SU-DHL-6 (cell line): ENCODE measurements at regions not wholly inside any gene's neighbourhood (a gene's known extent, or its start where the extent isn't known, plus 50 kb on each side); places are given as distances from the start of the nearest gene placed in this dataset.

Experiments used
- EZH2phosphoT487 ChIP-seq: fragments of 200-600 bp; sonication (generic), shearing (Covaris generic); conservative IDR thresholded peaks from 2 replicates; pipeline ENCODE4 v1.6.1; 2018; ENCODE audit warnings: mild to moderate bottlenecking, antibody characterized with exemption, low read length, moderate library complexity, mixed read lengths
- TF ChIP-seq, protein P1 (sequence below): fragments of 200-600 bp; sonication (generic); IDR thresholded peaks from one replicate; pipeline ENCODE4 v1.5.1; 2017; ENCODE audit warnings: antibody characterized with exemption, mild to moderate bottlenecking, low read length, moderate library complexity; ENCODE audit not compliant: insufficient read depth, poor library complexity, severe bottlenecking

DNA sequence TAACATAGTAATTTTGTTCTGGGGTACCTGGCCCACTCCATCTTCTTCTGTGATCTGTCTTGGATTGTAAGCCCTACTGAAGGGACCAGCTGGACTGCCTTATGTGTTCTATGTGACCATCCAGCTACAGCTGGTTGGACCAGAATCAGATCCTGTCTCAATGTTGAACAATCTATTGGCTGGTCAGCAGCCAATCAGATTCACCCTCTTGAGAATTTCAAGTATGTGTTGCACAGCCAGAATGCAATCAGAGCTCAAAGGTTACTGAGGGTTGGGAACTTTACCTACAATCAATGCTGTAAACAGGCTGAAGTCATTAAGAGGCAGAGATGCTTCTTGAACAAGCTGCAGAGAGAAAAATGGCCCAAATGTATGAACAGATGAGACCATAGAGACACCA, 61.9 kb downstream of the KCNC4 start:
- TF ChIP-seq, protein P1, sequence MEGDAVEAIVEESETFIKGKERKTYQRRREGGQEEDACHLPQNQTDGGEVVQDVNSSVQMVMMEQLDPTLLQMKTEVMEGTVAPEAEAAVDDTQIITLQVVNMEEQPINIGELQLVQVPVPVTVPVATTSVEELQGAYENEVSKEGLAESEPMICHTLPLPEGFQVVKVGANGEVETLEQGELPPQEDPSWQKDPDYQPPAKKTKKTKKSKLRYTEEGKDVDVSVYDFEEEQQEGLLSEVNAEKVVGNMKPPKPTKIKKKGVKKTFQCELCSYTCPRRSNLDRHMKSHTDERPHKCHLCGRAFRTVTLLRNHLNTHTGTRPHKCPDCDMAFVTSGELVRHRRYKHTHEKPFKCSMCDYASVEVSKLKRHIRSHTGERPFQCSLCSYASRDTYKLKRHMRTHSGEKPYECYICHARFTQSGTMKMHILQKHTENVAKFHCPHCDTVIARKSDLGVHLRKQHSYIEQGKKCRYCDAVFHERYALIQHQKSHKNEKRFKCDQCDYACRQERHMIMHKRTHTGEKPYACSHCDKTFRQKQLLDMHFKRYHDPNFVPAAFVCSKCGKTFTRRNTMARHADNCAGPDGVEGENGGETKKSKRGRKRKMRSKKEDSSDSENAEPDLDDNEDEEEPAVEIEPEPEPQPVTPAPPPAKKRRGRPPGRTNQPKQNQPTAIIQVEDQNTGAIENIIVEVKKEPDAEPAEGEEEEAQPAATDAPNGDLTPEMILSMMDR, result no peak
- TF ChIP-seq EZH2phosphoT487, result no peak
